ENCODE measurements at regions not wholly inside any gene's neighbourhood (a gene's known extent, or its start where the extent isn't known, plus 50 kb on each side); places are given as distances from the start of the nearest gene placed in this dataset.

DNA sequence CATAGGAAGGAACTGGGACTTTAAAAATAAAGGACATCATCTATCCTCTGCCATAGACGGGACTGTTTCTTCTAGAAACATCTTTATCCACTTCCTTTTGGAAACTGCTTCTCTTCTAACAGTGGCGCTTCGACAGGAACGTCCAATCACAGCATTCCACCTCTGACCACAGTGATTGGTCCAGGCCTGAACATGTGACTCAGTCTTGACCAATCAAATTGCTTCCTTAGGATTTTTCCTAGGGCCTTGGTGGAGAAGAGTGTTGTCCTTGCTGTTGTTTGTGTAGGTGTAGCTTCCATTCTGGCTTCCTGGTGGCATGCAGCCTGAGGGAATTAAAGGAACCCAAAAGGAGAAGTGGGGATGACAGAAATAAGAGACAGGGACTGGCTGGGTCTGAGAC, 182.4 kb upstream of the TBX3 start:
- no peak overlapping the region for H3K9ac ChIP-seq (ENCODE audit: low read depth, low read length)

GRCh38 chr12:114864837-114865551, 181.0 kb upstream of the TBX3 start:
- H3K4me2 ChIP-seq (ENCODE audit: low read length), result no peak overlapping the region
- no peak overlapping the region for H3K4me3 ChIP-seq (ENCODE audit: low read length)
- no peaks in the 10 kb centered on the region for H3K9me3 ChIP-seq (replicated peaks; ENCODE audit: low read length)
- no peak overlapping the region for H3K9ac ChIP-seq (ENCODE audit: low read depth, low read length)
- H3K4me1 ChIP-seq (ENCODE audit: control insufficient read depth, insufficient read depth, low read length), result no peaks in the 10 kb centered on the region
- H3K27me3 ChIP-seq (ENCODE audit: control insufficient read depth, insufficient read depth, low read length), result no peaks in the 10 kb centered on the region
- no peaks in the 10 kb centered on the region for H3K36me3 ChIP-seq (ENCODE audit: insufficient read depth, low read length)

More for the DNA sequence above, 182.4 kb upstream of the TBX3 start:
- H3K4me1 ChIP-seq (ENCODE audit: control insufficient read depth, insufficient read depth, low read length), result no peaks in the 10 kb centered on the region
- no peaks in the 10 kb centered on the region for H3K9me3 ChIP-seq (replicated peaks; ENCODE audit: low read length)
- no peaks in the 10 kb centered on the region for H3K27me3 ChIP-seq (ENCODE audit: control insufficient read depth, insufficient read depth, low read length)
- H3K36me3 ChIP-seq (ENCODE audit: insufficient read depth, low read length), result no peaks in the 10 kb centered on the region
- no peak overlapping the region for H3K4me3 ChIP-seq (ENCODE audit: low read length)
- no peak overlapping the region for H3K4me2 ChIP-seq (ENCODE audit: low read length)

DNA sequence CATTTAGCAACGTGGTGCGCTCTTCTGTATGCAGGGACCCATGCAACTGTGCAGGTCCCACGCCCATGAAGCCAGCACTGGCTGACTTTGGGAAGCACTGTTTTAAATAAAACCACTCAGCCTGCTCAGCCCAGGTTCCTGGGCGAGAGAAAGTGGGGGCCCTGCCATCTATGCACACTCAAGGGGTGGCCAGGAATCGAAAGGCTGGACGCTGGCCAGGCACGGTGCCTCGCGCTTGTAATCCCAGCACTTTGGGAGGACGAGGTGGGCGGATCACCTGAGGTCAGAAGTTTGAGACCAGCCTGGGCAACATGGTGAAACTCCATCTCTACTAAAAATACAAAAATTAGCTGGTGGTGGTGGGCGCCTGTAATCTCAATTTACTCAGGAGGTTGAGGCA, 179.9 kb upstream of the TBX3 start:
- H3K4me3 ChIP-seq (ENCODE audit: low read length), result no peak overlapping the region
- H3K27me3 ChIP-seq (ENCODE audit: control insufficient read depth, insufficient read depth, low read length), result no peaks in the 10 kb centered on the region
- H3K9ac ChIP-seq (ENCODE audit: low read depth, low read length), result no peak overlapping the region
- H3K36me3 ChIP-seq (ENCODE audit: insufficient read depth, low read length), result no peaks in the 10 kb centered on the region
- no peaks in the 10 kb centered on the region for H3K9me3 ChIP-seq (replicated peaks; ENCODE audit: low read length)
- no peaks in the 10 kb centered on the region for H3K4me1 ChIP-seq (ENCODE audit: control insufficient read depth, insufficient read depth, low read length)
- H3K4me2 ChIP-seq (ENCODE audit: low read length), result no peak overlapping the region

DNA sequence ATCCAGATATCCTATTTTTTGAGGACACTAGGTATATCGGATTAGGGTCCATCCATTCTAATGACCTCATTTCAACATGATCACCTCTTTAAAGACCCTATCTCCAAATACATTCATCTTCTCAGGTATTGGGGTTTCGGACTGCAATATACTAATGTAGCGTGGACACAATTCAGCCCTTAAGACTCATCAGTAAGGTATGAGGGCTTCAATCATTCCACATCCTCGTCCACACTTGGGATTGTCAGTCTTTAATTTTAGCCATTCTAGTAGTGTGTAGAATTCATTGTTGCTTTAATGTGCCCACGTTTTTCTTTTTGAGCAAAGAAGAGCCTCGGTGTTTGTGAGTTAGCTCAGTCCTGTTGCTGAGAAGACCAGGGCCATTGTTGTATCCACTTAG, 177.0 kb upstream of the TBX3 start:
- Histone ChIP-seq H3K4me2 (ENCODE audit: low read length) (no peak overlapping the region), H3K9ac (ENCODE audit: low read depth, low read length) (no peak overlapping the region), H3K27me3 (ENCODE audit: control insufficient read depth, insufficient read depth, low read length) (no peaks in the 10 kb centered on the region), H3K9me3 (replicated peaks; ENCODE audit: low read length) (no peaks in the 10 kb centered on the region), H3K4me1 (ENCODE audit: control insufficient read depth, insufficient read depth, low read length) (no peaks in the 10 kb centered on the region), H3K36me3 (ENCODE audit: insufficient read depth, low read length) (no peaks in the 10 kb centered on the region), H3K4me3 (ENCODE audit: low read length) (no peak overlapping the region)

DNA sequence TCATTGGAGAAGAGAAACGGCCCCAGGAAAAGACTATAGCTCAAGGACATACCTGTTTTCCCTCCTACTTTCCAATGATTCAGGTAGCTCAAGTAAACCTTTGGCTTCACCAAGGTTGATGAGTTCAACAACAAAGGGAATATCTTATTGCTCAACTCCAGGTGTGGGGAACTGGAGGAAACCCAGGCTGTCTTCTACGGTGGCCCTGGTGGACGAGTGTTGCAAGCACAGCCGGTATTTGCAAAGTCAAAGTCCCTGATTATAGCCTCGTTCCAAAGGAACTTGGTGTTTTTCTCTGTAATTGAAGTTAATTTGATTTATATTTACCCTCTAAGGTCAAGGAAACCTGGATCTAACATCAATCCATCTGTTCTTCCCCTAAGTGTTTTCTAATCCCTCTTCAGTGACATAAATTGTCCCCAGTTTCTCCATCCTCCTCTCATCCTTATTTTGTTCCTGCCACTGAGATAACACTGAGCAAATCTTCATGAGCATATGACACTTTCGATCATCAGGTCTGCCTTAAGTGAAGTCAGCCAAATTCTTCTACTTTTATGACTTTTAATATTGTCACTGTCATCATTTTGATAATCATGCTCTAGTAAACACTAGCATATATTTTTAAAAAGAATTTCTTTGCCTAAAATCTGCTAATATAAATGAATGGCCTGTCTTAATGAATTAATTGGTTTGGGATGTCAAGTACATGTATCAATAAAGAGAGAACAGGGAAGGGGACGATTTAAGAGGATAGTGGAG, 174.6 kb upstream of the TBX3 start:
- no peaks in the 10 kb centered on the region for H3K4me1 ChIP-seq (ENCODE audit: control insufficient read depth, insufficient read depth, low read length)
- H3K4me2 ChIP-seq (ENCODE audit: low read length), result no peak overlapping the region
- no peak overlapping the region for H3K4me3 ChIP-seq (ENCODE audit: low read length)
- H3K9ac ChIP-seq (ENCODE audit: low read depth, low read length), result no peak overlapping the region
- H3K36me3 ChIP-seq (ENCODE audit: insufficient read depth, low read length), result no peaks in the 10 kb centered on the region
- H3K9me3 ChIP-seq (replicated peaks; ENCODE audit: low read length), result no peaks in the 10 kb centered on the region
- no peaks in the 10 kb centered on the region for H3K27me3 ChIP-seq (ENCODE audit: control insufficient read depth, insufficient read depth, low read length)

DNA sequence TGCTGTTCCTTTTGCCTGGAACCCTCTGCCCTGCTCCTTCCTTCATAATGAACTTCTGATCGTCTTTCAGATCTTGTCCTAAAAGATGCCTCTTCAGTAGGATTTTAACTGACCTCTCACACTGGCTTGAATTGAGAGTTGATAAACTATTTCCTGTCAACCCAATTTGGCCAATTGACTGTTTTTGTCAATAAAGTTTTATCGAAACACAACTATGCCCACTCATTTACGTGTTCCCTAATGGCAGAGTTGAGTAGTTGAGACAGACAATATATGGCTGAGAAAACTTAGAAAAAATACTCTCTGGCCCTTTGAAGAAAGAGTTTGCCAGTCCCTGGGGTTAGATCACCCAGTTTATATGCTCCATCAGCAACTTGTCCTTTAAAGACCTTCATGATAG, 171.7 kb upstream of the TBX3 start:
- H3K4me1 ChIP-seq (ENCODE audit: control insufficient read depth, insufficient read depth, low read length), result no peaks in the 10 kb centered on the region
- H3K9ac ChIP-seq (ENCODE audit: low read depth, low read length), result no peak overlapping the region
- no peaks in the 10 kb centered on the region for H3K36me3 ChIP-seq (ENCODE audit: insufficient read depth, low read length)
- H3K4me3 ChIP-seq (ENCODE audit: low read length), result no peak overlapping the region
- H3K4me2 ChIP-seq (ENCODE audit: low read length), result no peak overlapping the region
- no peaks in the 10 kb centered on the region for H3K27me3 ChIP-seq (ENCODE audit: control insufficient read depth, insufficient read depth, low read length)
- no peaks in the 10 kb centered on the region for H3K9me3 ChIP-seq (replicated peaks; ENCODE audit: low read length)

- Histone ChIP-seq H3K4me2 (ENCODE audit: low read length) (no peak overlapping the region), H3K4me3 (ENCODE audit: low read length) (no peak overlapping the region), H3K36me3 (ENCODE audit: insufficient read depth, low read length) (no peaks in the 10 kb centered on the region), H3K9me3 (replicated peaks; ENCODE audit: low read length) (no peaks in the 10 kb centered on the region), H3K27me3 (ENCODE audit: control insufficient read depth, insufficient read depth, low read length) (no peaks in the 10 kb centered on the region), H3K4me1 (ENCODE audit: control insufficient read depth, insufficient read depth, low read length) (peaks cover 11% of the 10 kb centered on the region), H3K9ac (ENCODE audit: low read depth, low read length) (no peak overlapping the region)
These were observed 169.1 kb upstream of the TBX3 start for GRCh38 chr12:114852976-114853529.

DNA sequence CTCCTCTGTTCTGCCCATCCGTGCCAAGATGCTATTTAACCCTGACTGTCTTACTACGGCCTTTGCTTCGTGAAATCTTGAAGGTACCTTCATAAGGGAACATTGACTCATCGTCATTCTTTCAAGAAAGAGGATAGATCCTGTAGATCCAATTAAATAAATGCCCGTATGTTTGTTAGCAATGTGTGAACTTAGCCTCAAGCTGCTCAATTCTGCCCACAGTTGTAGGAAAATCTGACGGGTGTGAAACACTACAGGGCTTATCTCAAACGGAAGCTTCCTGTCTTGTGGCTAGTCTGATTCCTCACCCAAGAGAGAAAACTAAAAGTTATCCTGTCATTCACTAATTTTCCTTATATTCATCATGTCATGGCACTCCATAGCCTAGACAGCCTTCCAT, 168.0 kb upstream of the TBX3 start:
- H3K27me3 ChIP-seq (ENCODE audit: control insufficient read depth, insufficient read depth, low read length), result no peaks in the 10 kb centered on the region
- H3K4me1 ChIP-seq (ENCODE audit: control insufficient read depth, insufficient read depth, low read length), result peaks cover 11% of the 10 kb centered on the region
- H3K9me3 ChIP-seq (replicated peaks; ENCODE audit: low read length), result no peaks in the 10 kb centered on the region
- no peak overlapping the region for H3K9ac ChIP-seq (ENCODE audit: low read depth, low read length)
- no peaks in the 10 kb centered on the region for H3K36me3 ChIP-seq (ENCODE audit: insufficient read depth, low read length)
- H3K4me2 ChIP-seq (ENCODE audit: low read length), result no peak overlapping the region
- H3K4me3 ChIP-seq (ENCODE audit: low read length), result no peak overlapping the region

DNA sequence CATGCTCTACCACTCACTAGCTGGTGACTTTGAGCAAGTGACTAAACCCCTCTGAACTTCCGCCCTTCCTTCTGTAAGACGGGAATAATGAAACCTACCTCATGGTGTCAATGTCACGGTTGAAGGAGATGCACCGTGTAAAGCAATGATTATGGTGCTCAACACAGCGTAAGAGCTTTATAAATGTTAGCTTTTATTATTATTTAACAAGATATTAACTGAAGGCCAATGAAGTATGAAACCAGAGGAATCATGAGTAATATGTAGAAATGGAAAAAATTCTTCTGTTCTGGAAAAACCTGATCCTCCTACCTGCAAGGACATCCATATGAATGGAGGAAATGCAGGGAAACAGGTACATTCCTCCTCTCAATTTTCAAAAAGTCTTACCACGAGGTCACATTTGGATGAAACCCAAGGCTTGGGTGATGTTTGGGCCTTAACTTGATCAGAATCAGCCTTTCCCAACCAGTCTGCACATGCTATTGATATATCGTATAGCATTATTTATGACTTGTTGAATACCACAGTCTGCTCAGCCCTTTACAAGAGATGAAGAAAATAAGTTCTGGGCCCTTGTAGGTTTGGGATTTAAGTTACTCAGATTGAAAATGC, 166.8 kb upstream of the TBX3 start:
- no peaks in the 10 kb centered on the region for H3K9me3 ChIP-seq (replicated peaks; ENCODE audit: low read length)
- peaks cover 11% of the 10 kb centered on the region for H3K4me1 ChIP-seq (ENCODE audit: control insufficient read depth, insufficient read depth, low read length)
- no peak overlapping the region for H3K4me3 ChIP-seq (ENCODE audit: low read length)
- no peak overlapping the region for H3K4me2 ChIP-seq (ENCODE audit: low read length)
- no peaks in the 10 kb centered on the region for H3K36me3 ChIP-seq (ENCODE audit: insufficient read depth, low read length)
- no peak overlapping the region for H3K9ac ChIP-seq (ENCODE audit: low read depth, low read length)
- no peaks in the 10 kb centered on the region for H3K27me3 ChIP-seq (ENCODE audit: control insufficient read depth, insufficient read depth, low read length)

DNA sequence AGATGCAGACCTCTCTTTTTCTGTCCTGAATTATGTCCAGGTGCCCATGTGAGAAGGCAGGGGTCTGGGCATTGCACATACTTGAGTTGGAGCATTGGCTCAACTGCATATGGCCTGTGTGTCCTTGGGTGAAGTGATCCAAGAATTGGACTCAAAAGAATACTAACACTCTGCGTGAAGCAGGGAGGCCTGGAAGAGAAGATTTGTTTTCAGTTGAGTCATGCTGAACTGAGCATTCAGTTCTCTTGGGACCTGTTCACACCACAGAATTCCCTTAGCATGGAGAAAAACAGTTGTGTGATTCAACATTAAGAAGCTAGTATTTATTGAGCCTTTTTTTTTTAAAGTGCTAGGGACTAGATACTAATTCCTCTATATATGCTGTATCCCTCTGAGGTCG, 164.7 kb upstream of the TBX3 start:
- no peaks in the 10 kb centered on the region for H3K9me3 ChIP-seq (replicated peaks; ENCODE audit: low read length)
- peak overlapping the region; percentile 23 for H3K4me2 ChIP-seq (ENCODE audit: low read length)
- H3K36me3 ChIP-seq (ENCODE audit: insufficient read depth, low read length), result no peaks in the 10 kb centered on the region
- H3K4me3 ChIP-seq (ENCODE audit: low read length), result no peak overlapping the region
- no peak overlapping the region for H3K9ac ChIP-seq (ENCODE audit: low read depth, low read length)
- peaks cover 11% of the 10 kb centered on the region for H3K4me1 ChIP-seq (ENCODE audit: control insufficient read depth, insufficient read depth, low read length)
- no peaks in the 10 kb centered on the region for H3K27me3 ChIP-seq (ENCODE audit: control insufficient read depth, insufficient read depth, low read length)

- Histone ChIP-seq H3K9ac (ENCODE audit: low read depth, low read length) (no peak overlapping the region), H3K27me3 (ENCODE audit: control insufficient read depth, insufficient read depth, low read length) (no peaks in the 10 kb centered on the region), H3K4me2 (ENCODE audit: low read length) (no peak overlapping the region), H3K9me3 (replicated peaks; ENCODE audit: low read length) (no peaks in the 10 kb centered on the region), H3K36me3 (ENCODE audit: insufficient read depth, low read length) (no peaks in the 10 kb centered on the region), H3K4me3 (ENCODE audit: low read length) (no peak overlapping the region), H3K4me1 (ENCODE audit: control insufficient read depth, insufficient read depth, low read length) (peaks cover 11% of the 10 kb centered on the region)
These were observed 163.6 kb upstream of the TBX3 start for GRCh38 chr12:114847441-114848035.

Data from skeletal muscle satellite cell (primary cell).